Peyer's patch (tissue), 4 donors: ENCODE measurements at regions not wholly inside any gene's neighbourhood (a gene's known extent, or its start where the extent isn't known, plus 50 kb on each side); places are given as distances from the start of the nearest gene placed in this dataset.

Experiments
- CTCF ChIP-seq, 6 experiments: fragments of 450-650 bp in 4 of 6; fragments of 200-600 bp in 2 of 6; sonication (generic) in 1 of 6; IDR thresholded peaks; one replicate each; pipeline ENCODE4 v1.5.1; 2017 to 2019; ENCODE audit warnings: antibody characterized with exemption in 6 of 6, mild to moderate bottlenecking in 3 of 6, moderate library complexity in 1 of 6
- POLR2A ChIP-seq, 2 donors: fragments of 450-650 bp; IDR thresholded peaks; one replicate each; pipeline ENCODE4 v1.5.1; 2017; ENCODE audit warnings: antibody characterized with exemption in 2 of 2, mild to moderate bottlenecking in 2 of 2, moderate library complexity in 2 of 2

- TF ChIP-seq CTCF (IDR thresholded peaks at IDR 0.05) (no peak), POLR2A (IDR thresholded peaks at IDR 0.05) (no peak)
Observed at GRCh38 chr7:21318916-21319270, 109.0 kb upstream of the SP4 start.
